ENCODE measurements at regions not wholly inside any gene's neighbourhood (a gene's known extent, or its start where the extent isn't known, plus 50 kb on each side); places are given as distances from the start of the nearest gene placed in this dataset.

DNA sequence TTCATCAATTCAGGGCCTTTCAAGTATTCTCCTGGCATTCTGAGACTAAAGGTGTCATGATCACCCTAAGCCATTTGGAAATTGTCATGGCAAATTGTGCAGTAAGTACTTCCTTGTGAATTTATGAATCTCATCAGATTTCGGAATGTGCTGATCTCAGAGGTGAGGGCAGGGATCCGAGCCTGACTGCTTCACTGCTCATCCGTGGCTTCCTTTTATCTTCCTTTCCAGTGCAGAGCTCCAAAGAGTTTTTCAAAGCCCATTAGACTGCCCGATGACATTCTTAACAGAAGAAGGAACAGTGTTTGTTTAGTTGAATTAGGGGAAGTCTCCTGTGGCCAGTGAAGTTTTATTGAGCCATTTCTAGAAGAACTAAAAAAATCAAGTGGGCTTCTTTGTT is 182.8 kb upstream of the GDNF start:
- TF ChIP-seq, protein P1, sequence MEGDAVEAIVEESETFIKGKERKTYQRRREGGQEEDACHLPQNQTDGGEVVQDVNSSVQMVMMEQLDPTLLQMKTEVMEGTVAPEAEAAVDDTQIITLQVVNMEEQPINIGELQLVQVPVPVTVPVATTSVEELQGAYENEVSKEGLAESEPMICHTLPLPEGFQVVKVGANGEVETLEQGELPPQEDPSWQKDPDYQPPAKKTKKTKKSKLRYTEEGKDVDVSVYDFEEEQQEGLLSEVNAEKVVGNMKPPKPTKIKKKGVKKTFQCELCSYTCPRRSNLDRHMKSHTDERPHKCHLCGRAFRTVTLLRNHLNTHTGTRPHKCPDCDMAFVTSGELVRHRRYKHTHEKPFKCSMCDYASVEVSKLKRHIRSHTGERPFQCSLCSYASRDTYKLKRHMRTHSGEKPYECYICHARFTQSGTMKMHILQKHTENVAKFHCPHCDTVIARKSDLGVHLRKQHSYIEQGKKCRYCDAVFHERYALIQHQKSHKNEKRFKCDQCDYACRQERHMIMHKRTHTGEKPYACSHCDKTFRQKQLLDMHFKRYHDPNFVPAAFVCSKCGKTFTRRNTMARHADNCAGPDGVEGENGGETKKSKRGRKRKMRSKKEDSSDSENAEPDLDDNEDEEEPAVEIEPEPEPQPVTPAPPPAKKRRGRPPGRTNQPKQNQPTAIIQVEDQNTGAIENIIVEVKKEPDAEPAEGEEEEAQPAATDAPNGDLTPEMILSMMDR (IDR thresholded peaks at IDR 0.05) = no peak
- no peak for ATAC-seq
- Histone ChIP-seq H3K27me3 (ENCODE audit: low read depth) (no peaks in the 10 kb centered on the region), H3K4me1 (no peaks in the 10 kb centered on the region), H3K4me3 (no peak overlapping the region), H3K36me3 (no peaks in the 10 kb centered on the region), H3K9me3 (no peaks in the 10 kb centered on the region), H3K27ac (no peak overlapping the region)
- intact Hi-C loops (cut with DNase I) = no loop called here
- no peak for DNase-seq

DNA sequence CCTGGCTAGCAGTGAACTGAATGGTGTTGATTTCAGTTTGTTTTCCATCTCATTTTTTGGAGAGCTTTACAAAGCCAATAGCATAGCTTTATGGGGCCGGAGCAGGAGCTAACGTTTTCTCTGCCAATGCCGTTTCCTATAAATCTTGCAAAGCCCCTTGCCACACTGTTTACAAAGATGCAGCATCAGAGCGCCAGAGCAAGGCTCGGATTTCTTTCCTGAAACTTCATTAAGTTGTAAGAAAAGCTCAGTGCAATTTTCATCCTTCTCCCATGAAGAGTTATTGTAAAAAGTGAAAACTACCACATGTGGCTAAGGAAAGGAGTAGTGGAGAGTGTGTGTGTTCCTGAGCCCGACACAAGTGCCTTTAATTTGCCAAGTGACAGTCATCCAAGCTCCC is 178.2 kb upstream of the GDNF start:
- ATAC-seq = no peak
- no peaks in the 10 kb centered on the region for H3K9me3 ChIP-seq
- intact Hi-C loops (cut with DNase I) = no loop called here
- H3K27ac ChIP-seq = no peak overlapping the region
- no peaks in the 10 kb centered on the region for H3K27me3 ChIP-seq (ENCODE audit: low read depth)
- no peak for DNase-seq
- H3K4me3 ChIP-seq = no peak overlapping the region
- no peaks in the 10 kb centered on the region for H3K36me3 ChIP-seq
- H3K4me1 ChIP-seq = no peaks in the 10 kb centered on the region
- TF ChIP-seq, protein P1 (IDR thresholded peaks at IDR 0.05) = no peak

DNA sequence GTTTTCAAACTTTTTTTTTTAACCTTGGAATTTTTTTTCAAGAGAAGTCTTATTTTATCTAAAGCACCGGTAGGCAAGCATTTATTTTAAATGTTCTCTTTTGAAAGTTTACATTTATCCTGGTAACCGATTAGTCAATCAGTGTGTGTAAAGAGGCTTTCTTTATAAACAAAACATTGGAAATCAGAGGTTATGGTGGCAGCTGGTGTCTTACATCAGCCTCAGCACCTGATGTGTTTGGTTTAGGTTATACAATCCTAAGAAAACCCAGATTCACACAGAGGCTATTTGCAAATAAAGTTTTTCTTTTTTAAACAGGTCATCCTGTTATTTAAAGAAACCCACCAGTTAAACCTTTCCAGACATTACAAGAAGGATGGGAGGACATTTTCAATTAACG is 173.3 kb upstream of the GDNF start:
- Histone ChIP-seq H3K9me3 (no peaks in the 10 kb centered on the region), H3K4me1 (no peaks in the 10 kb centered on the region), H3K27ac (no peak overlapping the region), H3K27me3 (ENCODE audit: low read depth) (no peaks in the 10 kb centered on the region), H3K4me3 (no peak overlapping the region), H3K36me3 (no peaks in the 10 kb centered on the region)
- no peak for ATAC-seq
- intact Hi-C loops (cut with DNase I) = no loop called here
- DNase-seq = no peak
- TF ChIP-seq, protein P1 (IDR thresholded peaks at IDR 0.05) = no peak

DNA sequence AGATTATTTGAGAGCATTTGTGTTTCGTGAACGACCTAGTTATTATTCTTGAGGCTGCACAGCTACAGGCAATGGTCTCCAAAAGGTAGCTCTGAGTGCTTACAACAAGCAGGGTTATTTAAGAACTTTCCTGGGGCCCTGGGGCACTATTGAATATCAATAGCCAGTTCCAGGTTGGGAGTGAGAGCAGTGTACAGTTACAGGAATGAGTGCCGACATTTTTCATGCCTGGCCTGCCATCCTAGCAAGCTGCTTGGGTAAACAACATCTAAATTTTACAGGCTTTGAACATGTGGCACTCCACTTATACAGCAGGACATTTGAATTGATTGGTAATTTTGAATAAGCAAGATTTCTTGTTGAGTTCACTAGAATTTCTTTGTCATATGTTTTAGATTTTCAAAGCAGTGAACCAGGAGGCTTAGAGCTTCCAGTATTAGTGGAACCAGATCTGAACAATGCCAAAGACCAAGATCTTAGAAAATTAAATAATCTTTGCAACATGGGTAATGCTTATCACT is 171.9 kb upstream of the GDNF start:
- Histone ChIP-seq H3K4me3 (no peak overlapping the region), H3K27me3 (ENCODE audit: low read depth) (no peaks in the 10 kb centered on the region), H3K4me1 (no peaks in the 10 kb centered on the region), H3K9me3 (no peaks in the 10 kb centered on the region), H3K27ac (no peak overlapping the region), H3K36me3 (no peaks in the 10 kb centered on the region)
- no peak for DNase-seq
- ATAC-seq = no peak
- intact Hi-C loops (cut with DNase I) = no loop called here
- TF ChIP-seq, protein P1 (IDR thresholded peaks at IDR 0.05) = no peak

DNA sequence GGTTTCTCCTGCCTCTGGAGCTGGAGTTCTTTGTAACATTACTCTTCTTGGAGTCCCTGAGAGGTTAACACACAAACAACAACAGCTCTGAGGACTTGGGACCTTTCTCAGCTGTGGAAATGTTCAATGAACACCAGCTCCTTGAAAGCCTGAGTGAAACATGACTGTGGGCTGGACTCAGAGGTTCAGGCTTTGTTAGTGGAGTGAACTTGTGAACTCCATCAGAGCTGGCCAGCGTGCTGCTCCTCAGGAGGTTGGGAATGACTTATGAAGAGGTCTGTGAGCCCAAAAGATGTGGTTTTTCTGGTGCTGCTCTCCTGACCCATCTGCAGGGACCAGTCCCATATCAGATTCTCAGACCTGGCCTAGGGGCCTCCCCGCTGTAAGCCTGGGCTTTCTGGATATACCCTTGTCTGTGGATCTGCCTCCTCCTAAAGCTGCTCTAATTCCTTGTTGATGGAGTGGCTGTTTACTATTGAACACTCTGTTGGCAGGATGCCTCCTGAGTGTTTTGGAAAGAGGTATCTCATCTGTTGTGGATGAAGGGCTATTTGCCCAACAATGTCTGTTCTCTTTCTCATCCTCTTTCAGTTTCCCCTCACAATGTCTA is 170.0 kb upstream of the GDNF start:
- H3K36me3 ChIP-seq = no peaks in the 10 kb centered on the region
- H3K9me3 ChIP-seq = no peaks in the 10 kb centered on the region
- no peaks in the 10 kb centered on the region for H3K27me3 ChIP-seq (ENCODE audit: low read depth)
- H3K4me1 ChIP-seq = no peaks in the 10 kb centered on the region
- TF ChIP-seq, protein P1 (IDR thresholded peaks at IDR 0.05) = no peak
- no peak for ATAC-seq
- H3K27ac ChIP-seq = no peak overlapping the region
- no peak overlapping the region for H3K4me3 ChIP-seq
- DNase-seq = no peak
- intact Hi-C loops (cut with DNase I) = no loop called here
